ENCODE measurements at regions not wholly inside any gene's neighbourhood (a gene's known extent, or its start where the extent isn't known, plus 50 kb on each side); places are given as distances from the start of the nearest gene placed in this dataset.

GRCh38 chr4:64784125-64784524, 374.9 kb upstream of the TECRL start:
- TF ChIP-seq, protein P1, sequence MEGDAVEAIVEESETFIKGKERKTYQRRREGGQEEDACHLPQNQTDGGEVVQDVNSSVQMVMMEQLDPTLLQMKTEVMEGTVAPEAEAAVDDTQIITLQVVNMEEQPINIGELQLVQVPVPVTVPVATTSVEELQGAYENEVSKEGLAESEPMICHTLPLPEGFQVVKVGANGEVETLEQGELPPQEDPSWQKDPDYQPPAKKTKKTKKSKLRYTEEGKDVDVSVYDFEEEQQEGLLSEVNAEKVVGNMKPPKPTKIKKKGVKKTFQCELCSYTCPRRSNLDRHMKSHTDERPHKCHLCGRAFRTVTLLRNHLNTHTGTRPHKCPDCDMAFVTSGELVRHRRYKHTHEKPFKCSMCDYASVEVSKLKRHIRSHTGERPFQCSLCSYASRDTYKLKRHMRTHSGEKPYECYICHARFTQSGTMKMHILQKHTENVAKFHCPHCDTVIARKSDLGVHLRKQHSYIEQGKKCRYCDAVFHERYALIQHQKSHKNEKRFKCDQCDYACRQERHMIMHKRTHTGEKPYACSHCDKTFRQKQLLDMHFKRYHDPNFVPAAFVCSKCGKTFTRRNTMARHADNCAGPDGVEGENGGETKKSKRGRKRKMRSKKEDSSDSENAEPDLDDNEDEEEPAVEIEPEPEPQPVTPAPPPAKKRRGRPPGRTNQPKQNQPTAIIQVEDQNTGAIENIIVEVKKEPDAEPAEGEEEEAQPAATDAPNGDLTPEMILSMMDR (conservative IDR thresholded peaks at IDR 0.05): no peak
- no peak for TF ChIP-seq ZFX (IDR thresholded peaks at IDR 0.05)
